Calu3 (cell line): ENCODE measurements at regions not wholly inside any gene's neighbourhood (a gene's known extent, or its start where the extent isn't known, plus 50 kb on each side); places are given as distances from the start of the nearest gene placed in this dataset.

ENCODE experiments used
- BruUV-seq: library from RNA; stranded (reverse); fragments of 400-500 nt; replicated peaks from 2 replicates; lab custom pipeline; 2021; lab: Mats Ljungman, UMichigan
- CTCF ChIA-PET: fragments of 300-600 bp; sonication (Branson Sonifier 250); formaldehyde crosslinking; loops from one replicate; lab custom pipeline; 2022; ENCODE audit warnings: antibody characterized with exemption; lab: Charles Lee
- DNase-seq: peaks from one replicate; pipeline ENCODE4 v3.0.0; 2022
- H3K27ac Mint-ChIP-seq: one replicate; pipeline ENCODE4 v1.8.0; 2022; ENCODE audit warnings: mixed read lengths; ENCODE audit not compliant: unreplicated experiment
- H3K27me3 Mint-ChIP-seq: one replicate; pipeline ENCODE4 v1.8.0; 2022; ENCODE audit warnings: mixed read lengths; ENCODE audit not compliant: unreplicated experiment
- H3K36me3 Mint-ChIP-seq: one replicate; pipeline ENCODE4 v1.8.0; 2022; ENCODE audit warnings: mild to moderate bottlenecking, moderate library complexity, mixed read lengths; ENCODE audit not compliant: insufficient read depth, unreplicated experiment
- H3K4me1 Mint-ChIP-seq: one replicate; pipeline ENCODE4 v1.8.0; 2022; ENCODE audit warnings: mild to moderate bottlenecking, low read depth, mixed read lengths; ENCODE audit not compliant: unreplicated experiment
- H3K4me3 Mint-ChIP-seq: one replicate; pipeline ENCODE4 v1.8.0; 2022; ENCODE audit warnings: mild to moderate bottlenecking, low read depth, moderate library complexity, mixed read lengths; ENCODE audit not compliant: unreplicated experiment
- H3K9me3 Mint-ChIP-seq: one replicate; pipeline ENCODE4 v1.8.0; 2022; ENCODE audit warnings: low read depth, mixed read lengths; ENCODE audit not compliant: unreplicated experiment
- intact Hi-C: fragments of 100-400 bp; cut with micrococcal nuclease; formaldehyde crosslinking; loops from one replicate; pipeline ENCODE4 v1.10.0; 2022; ENCODE audit not compliant: unreplicated experiment
- TF ChIP-seq, protein P1 (sequence below): fragments of 200-600 bp; IDR thresholded peaks from one replicate; pipeline ENCODE4 v1.8.0; 2022; ENCODE audit warnings: antibody characterized with exemption; ENCODE audit not compliant: unreplicated experiment

DNA sequence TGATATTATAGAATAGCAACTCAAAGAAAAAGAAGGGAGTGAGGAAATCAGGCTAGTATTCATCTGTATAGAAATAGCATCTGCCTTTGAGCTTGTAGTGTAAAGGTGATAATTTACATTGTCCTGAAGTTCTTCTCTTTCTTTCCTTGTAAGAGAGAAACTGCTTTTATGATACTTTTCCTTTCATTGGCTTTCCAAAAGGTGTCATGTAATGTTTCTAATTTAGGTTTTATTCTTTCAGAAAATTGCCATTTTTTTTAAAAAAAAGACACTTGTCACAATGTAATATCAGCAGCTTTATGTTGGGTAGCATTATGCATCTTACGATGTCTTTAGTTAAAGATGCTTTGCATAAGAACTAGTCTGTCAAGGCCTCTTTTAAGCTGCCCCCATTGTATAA, 1153.8 kb upstream of the PCDH7 start:
- Mint-ChIP-seq H3K4me3 (no peak overlapping the region), H3K36me3 (no peaks in the 10 kb centered on the region), H3K4me1 (no peaks in the 10 kb centered on the region), H3K27me3 (no peaks in the 10 kb centered on the region), H3K27ac (no peak overlapping the region), H3K9me3 (peaks cover 8% of the 10 kb centered on the region)
- no TSS peak for BruUV-seq
- intact Hi-C loops: no loop called here
- CTCF ChIA-PET: interaction anchor here (0.6 kb wide), 1 partner anchor 1953 kb away, joined by 3 read pairs; no protein-coding TSS in a partner anchor
- DNase-seq: no peak
- TF ChIP-seq, protein P1, sequence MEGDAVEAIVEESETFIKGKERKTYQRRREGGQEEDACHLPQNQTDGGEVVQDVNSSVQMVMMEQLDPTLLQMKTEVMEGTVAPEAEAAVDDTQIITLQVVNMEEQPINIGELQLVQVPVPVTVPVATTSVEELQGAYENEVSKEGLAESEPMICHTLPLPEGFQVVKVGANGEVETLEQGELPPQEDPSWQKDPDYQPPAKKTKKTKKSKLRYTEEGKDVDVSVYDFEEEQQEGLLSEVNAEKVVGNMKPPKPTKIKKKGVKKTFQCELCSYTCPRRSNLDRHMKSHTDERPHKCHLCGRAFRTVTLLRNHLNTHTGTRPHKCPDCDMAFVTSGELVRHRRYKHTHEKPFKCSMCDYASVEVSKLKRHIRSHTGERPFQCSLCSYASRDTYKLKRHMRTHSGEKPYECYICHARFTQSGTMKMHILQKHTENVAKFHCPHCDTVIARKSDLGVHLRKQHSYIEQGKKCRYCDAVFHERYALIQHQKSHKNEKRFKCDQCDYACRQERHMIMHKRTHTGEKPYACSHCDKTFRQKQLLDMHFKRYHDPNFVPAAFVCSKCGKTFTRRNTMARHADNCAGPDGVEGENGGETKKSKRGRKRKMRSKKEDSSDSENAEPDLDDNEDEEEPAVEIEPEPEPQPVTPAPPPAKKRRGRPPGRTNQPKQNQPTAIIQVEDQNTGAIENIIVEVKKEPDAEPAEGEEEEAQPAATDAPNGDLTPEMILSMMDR: no peak

DNA sequence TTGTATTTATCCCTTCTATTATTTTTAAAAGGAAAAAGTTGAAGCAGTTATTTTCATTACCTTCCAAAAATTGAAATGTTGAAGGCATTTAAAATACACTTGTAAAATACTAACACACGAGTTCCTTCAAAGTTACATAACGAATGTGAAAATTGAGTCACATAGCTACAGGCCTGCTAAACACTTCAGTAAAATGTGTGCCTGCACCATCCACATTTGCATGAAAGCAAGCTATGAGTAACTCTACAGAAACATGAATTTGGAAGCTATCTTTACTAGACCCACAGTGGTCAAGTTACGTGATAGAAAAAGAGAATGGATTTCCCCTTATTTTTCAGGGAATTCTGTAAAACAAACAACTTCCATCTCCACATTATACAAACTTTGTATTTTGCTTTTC, 1148.8 kb upstream of the PCDH7 start:
- Mint-ChIP-seq H3K36me3 (no peaks in the 10 kb centered on the region), H3K9me3 (peaks cover 5% of the 10 kb centered on the region), H3K4me3 (no peak overlapping the region), H3K27me3 (no peaks in the 10 kb centered on the region), H3K4me1 (no peaks in the 10 kb centered on the region), H3K27ac (no peak overlapping the region)
- intact Hi-C loops: no loop called here
- BruUV-seq: no TSS peak
- CTCF ChIA-PET: interaction anchor here (0.6 kb wide), 1 partner anchor 431 kb away, joined by 3 read pairs; no protein-coding TSS in a partner anchor
- TF ChIP-seq, protein P1: no peak
- no peak for DNase-seq

- H3K9me3 Mint-ChIP-seq: peaks cover 6% of the 10 kb centered on the region
- no peaks in the 10 kb centered on the region for H3K27me3 Mint-ChIP-seq
- CTCF ChIA-PET: no interaction called here
- DNase-seq: no peak
- TF ChIP-seq, protein P1: no peak
- no peaks in the 10 kb centered on the region for H3K36me3 Mint-ChIP-seq
- intact Hi-C loops: no loop called here
- BruUV-seq: no TSS peak
- no peaks in the 10 kb centered on the region for H3K4me1 Mint-ChIP-seq
- H3K4me3 Mint-ChIP-seq: no peak overlapping the region
- no peak overlapping the region for H3K27ac Mint-ChIP-seq
These were observed 1141.8 kb upstream of the PCDH7 start for GRCh38 chr4:29578329-29578728.

GRCh38 chr4:29581457-29581856, 1138.7 kb upstream of the PCDH7 start:
- peaks cover 5% of the 10 kb centered on the region for H3K9me3 Mint-ChIP-seq
- intact Hi-C loops: no loop called here
- no peaks in the 10 kb centered on the region for H3K36me3 Mint-ChIP-seq
- H3K27me3 Mint-ChIP-seq: no peaks in the 10 kb centered on the region
- TF ChIP-seq, protein P1: no peak
- no TSS peak for BruUV-seq
- no peak overlapping the region for H3K4me3 Mint-ChIP-seq
- H3K27ac Mint-ChIP-seq: no peak overlapping the region
- CTCF ChIA-PET: no interaction called here
- DNase-seq: no peak
- H3K4me1 Mint-ChIP-seq: no peaks in the 10 kb centered on the region
